HG02885 (cell line): ENCODE measurements at regions not wholly inside any gene's neighbourhood (a gene's known extent, or its start where the extent isn't known, plus 50 kb on each side); places are given as distances from the start of the nearest gene placed in this dataset.

Experiments
- ATAC-seq: cut with Tn5 transposase; IDR thresholded peaks from one replicate; pipeline ENCODE4 v1.9.1; 2021; ENCODE audit warnings: mild to moderate bottlenecking; ENCODE audit not compliant: unreplicated experiment, poor library complexity

GRCh38 chr11:110951950-110952503, 239.8 kb upstream of the ARHGAP20 start:
- no peak for ATAC-seq

- ATAC-seq = no peak
These were observed 239.1 kb upstream of the ARHGAP20 start for GRCh38 chr11:110951037-110951949.

- no peak for ATAC-seq
These were observed 235.9 kb upstream of the ARHGAP20 start for GRCh38 chr11:110948112-110948511.

DNA sequence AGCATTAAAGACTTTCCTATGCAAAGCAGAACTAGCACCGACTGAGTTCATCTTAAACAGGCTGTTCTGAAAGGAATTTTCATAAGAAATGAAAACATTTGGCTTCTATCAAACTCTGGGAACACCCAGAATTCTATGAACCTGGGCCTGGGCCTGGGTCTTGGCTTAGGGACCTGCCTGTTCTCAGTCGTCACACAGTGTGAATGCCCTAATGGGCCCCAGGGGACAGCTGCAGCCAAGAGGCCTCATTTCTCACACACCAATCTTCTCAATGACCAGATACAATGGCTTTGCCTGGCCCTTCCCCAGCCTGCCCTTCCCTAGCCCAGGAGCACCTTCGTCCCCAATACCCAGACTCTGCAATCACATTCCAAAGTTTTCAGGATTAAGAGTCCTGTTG, 234.9 kb upstream of the ARHGAP20 start:
- no peak for ATAC-seq

GRCh38 chr11:110939471-110939870, 227.2 kb upstream of the ARHGAP20 start:
- no peak for ATAC-seq

- ATAC-seq = no peak
These were observed 222.9 kb upstream of the ARHGAP20 start for GRCh38 chr11:110935018-110935640.

DNA sequence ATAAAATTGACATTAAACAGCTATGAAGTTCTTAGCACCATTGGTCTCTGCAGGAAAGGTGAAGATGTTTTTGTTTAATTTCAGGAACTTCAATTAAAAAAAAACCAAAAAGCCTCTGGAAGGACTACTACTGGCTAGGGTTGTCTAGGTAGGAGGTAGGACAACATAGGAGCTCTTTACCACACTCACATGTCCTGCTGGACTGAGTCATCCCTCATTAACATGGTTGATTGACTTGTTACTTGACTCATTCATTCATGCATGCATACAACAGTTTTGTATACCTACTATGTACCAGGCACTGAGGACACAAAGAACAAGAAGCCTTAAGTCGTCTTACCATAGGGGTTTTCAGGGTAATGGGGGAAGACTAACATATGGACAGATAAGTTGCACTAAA, 216.9 kb upstream of the ARHGAP20 start:
- no peak for ATAC-seq

DNA sequence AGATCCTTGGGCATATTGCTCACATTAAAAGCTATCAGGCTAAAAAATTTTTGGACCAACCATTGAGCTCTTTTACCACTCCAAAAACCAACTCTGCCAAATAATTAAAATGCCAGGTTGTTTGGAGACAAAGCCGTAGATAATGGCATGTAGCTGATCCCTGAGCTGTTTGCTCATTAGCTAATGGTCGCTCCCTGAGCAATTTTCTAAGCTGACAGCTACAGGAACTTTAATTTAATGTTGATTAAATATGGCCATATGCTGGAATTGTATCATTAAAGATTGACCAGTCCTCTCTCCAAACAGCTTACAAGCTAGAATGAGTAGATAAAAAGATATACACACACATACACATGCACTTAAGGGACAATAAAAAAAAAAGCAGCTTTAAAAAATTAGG, 216.2 kb upstream of the ARHGAP20 start:
- ATAC-seq = no peak

- no peak for ATAC-seq
These were observed 209.7 kb upstream of the ARHGAP20 start for GRCh38 chr11:110921742-110922521.

DNA sequence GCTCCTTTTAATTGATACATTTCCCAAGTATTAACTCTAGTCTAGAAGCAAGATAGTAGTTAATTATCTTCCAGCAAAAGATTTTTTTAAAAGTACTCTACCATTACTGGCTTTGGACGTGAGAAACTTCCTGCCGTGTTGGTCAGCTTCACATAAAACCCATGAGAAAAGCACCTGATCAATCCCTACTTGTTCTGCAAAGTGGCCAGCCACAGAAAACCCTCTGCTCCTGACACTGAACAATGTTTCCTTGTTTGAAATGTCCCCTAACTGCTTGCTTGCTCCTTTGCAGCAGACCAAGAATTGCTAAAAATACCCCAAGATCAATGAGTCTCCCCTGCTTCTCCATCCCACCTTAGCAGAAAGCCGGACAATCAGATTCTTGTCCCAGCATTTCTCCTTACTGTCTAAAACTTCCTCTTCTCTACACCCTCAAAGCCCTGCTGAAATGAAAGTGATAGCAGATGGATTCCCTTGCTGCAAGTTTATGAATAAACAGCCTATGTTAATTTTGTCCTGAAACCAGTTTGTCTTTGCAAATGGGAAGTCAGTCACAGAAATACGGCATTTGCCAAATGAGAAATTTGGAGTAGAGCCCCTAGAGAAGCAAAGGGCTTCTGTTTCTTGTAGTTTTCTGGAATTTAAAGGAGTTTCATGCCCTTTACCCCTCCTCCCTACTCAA, 207.1 kb upstream of the ARHGAP20 start:
- ATAC-seq = no peak

DNA sequence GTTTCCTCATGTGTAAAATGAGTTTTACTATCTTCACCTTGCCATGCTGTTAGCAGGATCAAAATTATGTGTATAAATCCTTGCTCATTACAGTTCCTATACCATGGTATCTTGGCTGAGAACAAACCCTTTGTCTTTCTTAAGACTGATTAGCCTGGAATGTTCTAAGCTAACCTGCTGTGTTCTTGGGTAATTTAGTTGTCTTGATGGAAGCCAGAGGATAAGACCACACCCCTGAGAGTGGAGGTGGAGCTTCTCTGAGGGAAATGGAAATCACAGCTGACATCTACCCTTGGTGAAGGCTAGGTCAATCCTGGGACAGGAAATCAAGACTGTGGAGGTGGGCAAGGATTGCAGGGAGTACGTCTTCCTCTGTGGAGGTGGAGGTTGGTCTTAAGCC, 206.1 kb upstream of the ARHGAP20 start:
- ATAC-seq = no peak

DNA sequence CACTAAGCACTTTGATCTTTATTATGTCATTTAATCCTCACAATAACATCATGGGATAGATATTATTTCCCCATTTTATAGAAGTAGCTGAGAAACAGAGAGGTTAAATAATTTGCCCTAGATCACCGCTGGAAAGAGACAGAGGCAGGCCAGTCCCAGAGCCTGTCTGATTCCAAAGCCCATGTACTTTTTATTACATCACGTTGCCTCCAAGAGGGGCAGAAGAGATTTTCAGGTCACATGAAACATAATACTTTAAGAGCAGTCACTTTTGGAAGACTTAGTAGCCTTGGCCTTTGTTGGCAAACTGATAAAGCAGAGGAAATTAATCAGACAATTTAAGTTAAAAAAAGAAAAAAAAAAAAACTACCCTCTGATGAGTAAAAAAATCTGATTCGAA, 200.2 kb upstream of the ARHGAP20 start:
- no peak for ATAC-seq

DNA sequence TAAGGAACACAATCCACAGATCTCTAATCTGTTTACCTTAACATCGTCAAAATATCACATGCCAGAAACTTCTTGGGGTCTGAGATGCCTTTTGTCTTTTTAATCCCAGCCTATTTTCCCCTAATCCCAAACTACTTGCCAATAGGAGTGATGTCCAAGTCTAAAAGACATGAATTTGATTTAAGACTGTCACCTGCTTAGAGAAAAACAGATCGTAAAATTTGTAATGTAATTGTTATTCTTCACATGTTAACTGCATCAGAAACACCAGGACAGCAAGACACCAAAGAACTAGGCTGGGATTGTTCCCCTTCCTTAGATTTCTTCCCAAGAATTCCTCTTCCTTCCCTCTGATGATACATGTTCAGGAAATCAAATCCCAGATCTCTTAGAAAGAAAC, 198.1 kb upstream of the ARHGAP20 start:
- no peak for ATAC-seq

- ATAC-seq = no peak
These were observed 197.1 kb upstream of the ARHGAP20 start for GRCh38 chr11:110909336-110909735.

- no peak for ATAC-seq
These were observed 196.3 kb upstream of the ARHGAP20 start for GRCh38 chr11:110908401-110909105.

GRCh38 chr11:110907629-110908028, 195.4 kb upstream of the ARHGAP20 start:
- ATAC-seq = no peak

- ATAC-seq = no peak
These were observed 191.6 kb upstream of the ARHGAP20 start for GRCh38 chr11:110903830-110904229.

DNA sequence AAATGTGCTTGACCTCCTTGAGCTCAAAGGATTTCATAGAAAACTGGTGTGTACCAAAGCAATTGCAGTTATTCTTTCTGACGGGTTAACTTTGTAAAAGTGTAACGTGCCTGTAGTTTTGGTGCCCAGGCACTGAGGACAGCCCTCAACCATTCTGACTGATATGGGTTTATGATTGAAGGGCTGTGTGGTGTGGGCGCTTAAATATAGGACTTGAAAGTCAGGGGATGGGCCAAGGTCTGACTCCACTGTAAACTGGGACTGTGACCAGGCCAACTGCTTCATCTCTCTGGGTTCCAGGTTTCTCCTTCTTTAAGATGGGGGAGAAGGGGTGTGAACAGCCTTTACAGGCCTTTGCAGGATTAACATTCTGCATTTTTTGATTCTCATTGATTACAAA, 191.1 kb upstream of the ARHGAP20 start:
- ATAC-seq = no peak

DNA sequence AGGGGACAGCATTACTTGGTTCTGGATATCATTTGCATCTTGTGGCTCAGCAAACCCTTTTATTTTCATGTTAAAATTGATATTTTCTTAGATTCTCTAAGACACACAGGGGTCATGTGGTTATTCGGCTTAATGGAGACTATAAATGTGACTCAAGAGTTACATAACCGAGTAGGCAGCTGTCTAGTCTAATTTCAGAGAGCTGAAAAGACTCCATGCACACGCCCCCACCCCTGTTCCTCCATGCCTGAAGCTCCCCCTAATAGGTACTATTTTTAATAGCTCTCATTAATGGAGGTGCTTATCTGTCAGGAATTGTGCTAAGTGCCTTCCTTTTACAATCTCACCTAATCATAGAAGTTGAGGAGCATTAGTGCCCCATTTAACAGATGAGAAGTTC, 189.2 kb upstream of the ARHGAP20 start:
- no peak for ATAC-seq

DNA sequence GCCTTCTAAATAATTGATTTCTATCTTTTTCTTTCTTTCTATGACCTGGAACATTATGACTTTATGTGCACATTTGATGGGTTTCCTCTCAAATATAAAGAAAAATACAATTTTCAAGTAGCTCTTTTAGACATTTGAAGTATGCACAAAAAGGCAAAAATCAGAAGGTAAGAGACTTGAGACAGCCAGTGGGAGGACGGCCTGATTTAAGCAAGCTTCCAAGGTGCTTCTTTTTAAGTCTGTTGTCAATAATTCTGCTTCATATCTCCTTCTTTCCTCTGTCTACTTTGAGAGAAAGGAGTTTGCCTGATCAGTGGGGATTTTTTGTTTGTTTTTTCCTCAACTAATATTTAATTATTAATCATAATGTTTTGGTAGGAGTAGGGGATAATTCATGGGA, 188.2 kb upstream of the ARHGAP20 start:
- ATAC-seq = no peak
